Endometrium (tissue), 2 donors: ENCODE measurements at regions not wholly inside any gene's neighbourhood (a gene's known extent, or its start where the extent isn't known, plus 50 kb on each side); places are given as distances from the start of the nearest gene placed in this dataset.
"Not testable (repeated sequence)": the region's sequence is repeated elsewhere in the genome, so short reads cannot be mapped to it uniquely, and the experiment has no call there.

Experiments used
- FAIRE-seq: peaks from 2 replicates; lab custom pipeline; 2012; peaks lifted over from hg19 to GRCh38; lab: Jason Lieb, UNC
- donor health status: control.
- donor health status: control.

DNA sequence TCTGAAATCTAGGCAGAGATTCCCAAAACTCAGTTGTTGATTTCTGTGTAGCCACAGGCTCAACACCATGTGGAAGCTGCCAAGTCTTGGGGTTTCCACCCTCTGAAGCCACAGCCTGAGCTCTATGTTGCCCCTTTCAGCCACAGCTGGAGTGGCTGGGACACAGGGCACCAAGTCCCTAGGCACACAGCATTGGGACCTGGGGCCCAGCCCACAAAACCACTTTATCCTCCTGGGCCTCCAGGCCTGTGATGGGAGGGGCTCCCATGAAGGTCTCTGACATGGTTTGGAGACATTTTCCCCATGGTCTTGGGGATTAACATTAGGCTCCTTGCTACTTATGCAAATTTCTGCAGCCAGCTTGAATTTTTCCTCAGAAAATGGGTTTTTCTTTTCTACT, 186.0 kb upstream of the SPOPL start:
- not testable (repeated sequence) for FAIRE-seq

DNA sequence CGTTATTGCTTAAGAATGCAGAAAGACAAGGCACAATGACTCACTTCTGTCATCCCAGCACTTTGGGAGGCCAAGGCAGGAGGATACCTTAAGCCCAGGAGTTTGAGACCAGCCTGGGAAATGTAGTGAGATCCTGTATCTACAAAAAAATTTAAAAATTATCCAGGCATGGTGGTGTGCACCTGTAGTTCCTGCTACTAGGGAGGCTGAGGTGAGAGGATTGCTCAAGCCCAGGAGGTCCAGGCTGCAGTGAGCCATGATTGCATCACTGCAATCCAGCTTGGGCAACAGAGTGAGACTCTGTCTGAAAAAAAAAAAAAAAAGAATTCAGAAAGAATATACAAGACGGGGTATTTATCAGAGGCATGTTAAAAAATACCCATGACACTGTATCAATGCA, 182.0 kb upstream of the SPOPL start:
- FAIRE-seq, result no peak

GRCh38 chr2:138321458-138321857, 180.1 kb upstream of the SPOPL start:
- no peak for FAIRE-seq

GRCh38 chr2:138323382-138324067, 178.0 kb upstream of the SPOPL start:
- no peak for FAIRE-seq

DNA sequence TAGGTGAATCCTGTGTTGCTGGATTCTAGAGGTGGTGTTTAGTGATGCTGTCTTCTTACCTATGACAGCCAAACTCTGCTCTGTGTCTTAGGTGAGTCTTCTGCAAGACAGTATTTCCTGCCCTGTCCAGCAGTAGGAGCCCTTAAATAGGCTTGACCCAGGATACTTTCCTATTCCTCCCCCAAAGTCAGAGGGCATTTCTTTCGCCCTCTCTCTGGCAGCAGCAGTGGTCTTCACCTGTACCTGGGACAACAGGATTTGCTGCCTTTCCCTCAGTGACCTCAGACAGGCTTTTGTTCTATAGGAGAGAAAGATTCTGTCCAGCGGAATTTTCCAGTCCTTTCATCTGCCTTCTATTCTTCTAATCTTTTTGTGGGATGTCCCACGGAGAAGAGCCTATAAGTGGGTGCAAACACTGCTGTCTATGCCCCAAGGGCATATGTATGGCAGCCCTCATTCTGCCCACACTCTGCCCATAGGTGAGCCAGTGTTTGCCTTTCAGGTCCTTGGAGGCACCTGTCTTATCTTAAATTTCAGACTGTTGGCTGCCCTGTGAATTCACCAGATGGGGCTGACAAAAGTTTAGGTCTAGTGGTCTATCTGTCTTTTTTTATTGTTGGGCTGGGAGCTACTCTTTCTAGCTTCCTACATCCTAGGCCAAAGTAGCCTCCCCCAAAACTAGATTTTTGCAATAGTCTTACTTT, 177.3 kb upstream of the SPOPL start:
- no peak for FAIRE-seq

DNA sequence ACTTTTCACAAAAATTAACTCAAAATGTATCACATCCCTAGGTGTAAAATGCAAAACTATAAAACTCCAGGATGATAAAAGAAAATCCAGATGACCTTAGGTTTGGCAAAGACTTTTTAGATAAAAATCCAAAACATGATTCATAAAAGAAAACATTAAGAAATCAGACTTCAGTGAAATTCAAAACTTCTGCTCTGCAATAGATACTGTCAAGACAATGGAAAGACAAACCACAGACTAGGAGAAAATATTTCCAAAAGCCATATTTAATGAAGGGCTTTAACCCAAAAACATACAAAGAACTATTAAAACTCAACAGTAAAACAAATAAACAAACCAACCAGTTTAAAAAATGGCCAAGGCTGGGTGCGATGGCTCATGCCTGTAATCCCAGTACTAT, 173.6 kb upstream of the SPOPL start:
- FAIRE-seq, result peak; percentile 67

- no peak for FAIRE-seq
Observed at GRCh38 chr2:138329162-138329561, 172.4 kb upstream of the SPOPL start.

GRCh38 chr2:138329591-138329990, 172.0 kb upstream of the SPOPL start:
- FAIRE-seq, result no peak

DNA sequence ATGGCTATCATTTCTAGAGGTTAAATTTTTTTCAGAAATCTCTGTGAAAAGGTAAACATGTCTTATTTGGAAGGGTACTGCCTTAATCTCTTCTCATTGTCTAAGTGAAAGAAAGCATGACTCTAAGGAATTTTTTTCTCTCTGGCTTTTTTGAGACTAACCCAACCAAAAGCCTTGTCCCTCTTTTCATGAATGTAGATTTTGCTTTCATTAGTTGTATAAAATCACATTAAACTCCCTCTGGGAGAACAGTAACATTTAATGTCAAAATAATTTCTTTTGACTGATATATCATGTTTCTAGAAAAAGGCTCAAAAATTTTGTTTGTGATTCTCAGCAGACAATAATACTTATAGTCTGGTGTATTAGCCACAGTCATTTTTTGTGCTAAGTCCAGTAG, 168.4 kb upstream of the SPOPL start:
- no peak for FAIRE-seq

GRCh38 chr2:138333677-138334076, 167.9 kb upstream of the SPOPL start:
- no peak for FAIRE-seq

DNA sequence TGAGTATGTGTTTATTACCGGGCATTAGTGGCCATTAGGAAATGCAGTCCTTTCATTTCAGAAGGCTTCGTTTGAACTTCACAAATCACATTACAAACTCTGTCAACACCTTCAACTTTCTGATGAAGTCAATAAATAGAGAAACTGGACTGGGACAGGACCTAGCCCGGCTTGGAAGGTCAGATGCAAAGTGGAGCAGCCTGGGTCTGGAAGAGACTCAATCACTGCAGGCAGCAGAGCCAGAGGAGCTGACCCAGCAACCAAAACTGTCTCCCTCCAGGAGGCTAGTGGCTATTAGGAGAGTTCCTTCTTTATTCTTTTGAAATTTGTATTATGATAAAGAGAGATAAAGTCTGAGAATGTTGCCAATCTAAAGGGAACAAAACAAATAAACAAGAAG, 167.2 kb upstream of the SPOPL start:
- no peak for FAIRE-seq

- no peak for FAIRE-seq
Observed at GRCh38 chr2:138335036-138335435, 166.5 kb upstream of the SPOPL start.

DNA sequence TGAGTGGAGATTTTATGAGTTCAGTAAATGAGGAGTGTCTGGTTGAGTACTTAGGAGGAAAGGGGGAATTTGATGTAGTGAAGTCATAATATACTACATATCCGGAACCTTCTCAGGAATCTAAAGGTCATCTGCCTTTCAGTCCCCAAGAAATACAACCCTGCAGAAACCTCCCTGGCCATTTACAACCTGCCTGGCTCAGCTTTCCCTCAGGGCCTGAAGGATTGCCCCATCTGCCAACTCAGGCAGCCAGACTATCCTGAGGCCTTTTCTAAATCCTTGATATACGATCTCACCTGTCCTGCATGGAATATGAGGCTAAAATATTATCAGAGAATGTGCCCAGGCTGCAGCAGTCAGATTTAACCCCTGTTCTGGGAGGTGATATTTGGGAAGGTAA, 165.4 kb upstream of the SPOPL start:
- no peak for FAIRE-seq

DNA sequence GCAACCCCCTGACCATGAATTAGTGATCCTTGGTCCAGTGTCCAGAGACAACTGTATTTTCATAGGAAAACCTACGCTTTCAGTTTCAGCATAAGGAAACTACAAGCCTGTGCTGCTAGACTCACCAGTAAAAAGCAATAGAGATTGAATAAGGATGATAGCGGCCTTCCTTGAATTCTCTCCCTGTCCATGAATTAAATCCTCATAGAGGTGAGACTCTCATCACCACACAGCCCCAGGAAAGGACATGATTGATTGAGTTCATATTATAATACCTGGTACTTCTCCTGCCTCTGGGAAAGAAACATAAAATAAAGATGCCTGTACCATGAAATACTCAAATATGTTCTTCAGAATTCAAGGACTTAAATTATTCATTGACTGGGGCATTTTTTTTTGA, 146.3 kb upstream of the SPOPL start:
- no peak for FAIRE-seq

DNA sequence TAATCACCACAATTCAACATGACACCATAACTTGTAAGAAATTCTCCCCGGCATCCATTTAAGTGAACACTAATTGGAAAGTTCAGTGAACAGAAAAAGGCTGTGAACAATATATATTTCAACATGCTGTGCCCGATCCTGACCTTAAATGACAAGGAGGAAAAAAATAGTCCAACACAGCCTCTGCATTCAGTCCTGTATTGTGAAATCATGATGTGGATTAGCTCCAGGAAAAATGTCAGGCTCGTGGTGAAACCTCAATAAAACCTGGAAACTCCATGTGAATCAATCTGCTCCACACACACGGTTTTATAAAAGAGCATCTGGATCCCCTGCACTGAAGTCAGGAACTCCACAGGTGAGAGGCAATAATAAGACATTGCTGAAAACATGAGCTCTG, 145.4 kb upstream of the SPOPL start:
- no peak for FAIRE-seq

GRCh38 chr2:138359532-138359931, 142.0 kb upstream of the SPOPL start:
- FAIRE-seq, result no peak

GRCh38 chr2:138364554-138365162, 136.9 kb upstream of the SPOPL start:
- FAIRE-seq, result peak; percentile 99

- FAIRE-seq, result no peak
Observed at GRCh38 chr2:138365581-138365980, 136.0 kb upstream of the SPOPL start.

DNA sequence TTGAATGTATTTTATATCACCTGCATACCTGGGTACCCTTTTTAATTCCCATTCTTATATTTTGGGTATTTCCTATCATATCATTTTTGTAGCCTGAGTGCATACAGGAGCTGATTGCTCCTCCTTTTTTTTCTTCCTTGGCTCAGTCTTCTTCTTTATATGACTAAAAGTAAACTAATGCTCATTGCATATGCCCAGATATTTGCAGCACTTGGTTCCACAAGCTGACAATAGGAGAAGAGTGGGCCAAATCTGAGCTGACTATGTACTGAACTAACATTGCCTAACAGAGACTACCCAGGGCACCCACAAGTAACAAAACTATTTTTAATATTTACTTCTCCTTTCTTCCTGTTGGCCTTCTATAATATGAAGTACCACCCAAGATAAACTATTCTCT, 131.7 kb upstream of the SPOPL start:
- FAIRE-seq, result no peak

DNA sequence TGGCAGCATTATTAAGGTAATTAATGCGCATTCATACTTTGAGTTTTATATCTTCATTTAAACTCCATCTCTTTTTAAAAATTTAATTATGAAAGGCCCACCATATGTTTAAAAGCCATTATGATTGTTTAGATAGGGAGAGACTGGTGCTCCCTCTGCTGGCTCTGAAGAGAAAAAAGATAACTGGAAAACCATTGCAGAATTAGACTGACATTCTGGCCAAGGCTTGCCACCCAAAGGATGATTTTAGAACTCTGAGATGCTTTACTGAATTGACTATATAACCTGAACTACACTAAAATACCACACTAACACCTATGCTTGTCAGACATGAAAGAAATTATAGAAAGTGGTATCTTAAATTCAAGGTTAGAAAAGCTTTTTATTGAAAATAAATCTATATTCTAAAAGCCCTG, 127.6 kb upstream of the SPOPL start:
- FAIRE-seq, result peak; percentile 41

- no peak for FAIRE-seq
Observed at GRCh38 chr2:138381373-138381772, 120.2 kb upstream of the SPOPL start.

DNA sequence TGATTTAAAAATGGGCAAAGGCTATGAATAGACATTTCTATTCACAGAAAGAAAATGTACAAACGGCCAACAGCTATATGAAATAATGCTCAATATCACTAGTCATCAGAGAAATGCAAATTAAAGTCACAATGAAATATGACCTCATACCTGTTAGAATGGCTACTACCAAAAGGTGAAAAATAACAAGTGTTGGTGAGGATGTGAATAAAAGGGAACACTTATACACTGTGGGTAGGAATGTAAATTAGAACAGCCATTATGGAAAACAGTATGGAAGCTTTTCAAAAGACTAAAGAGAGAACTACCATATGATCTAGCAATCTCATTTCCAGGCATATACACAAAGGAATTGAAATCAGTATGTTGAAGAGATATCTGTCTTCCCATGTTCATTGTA, 118.9 kb upstream of the SPOPL start:
- FAIRE-seq, result no peak

DNA sequence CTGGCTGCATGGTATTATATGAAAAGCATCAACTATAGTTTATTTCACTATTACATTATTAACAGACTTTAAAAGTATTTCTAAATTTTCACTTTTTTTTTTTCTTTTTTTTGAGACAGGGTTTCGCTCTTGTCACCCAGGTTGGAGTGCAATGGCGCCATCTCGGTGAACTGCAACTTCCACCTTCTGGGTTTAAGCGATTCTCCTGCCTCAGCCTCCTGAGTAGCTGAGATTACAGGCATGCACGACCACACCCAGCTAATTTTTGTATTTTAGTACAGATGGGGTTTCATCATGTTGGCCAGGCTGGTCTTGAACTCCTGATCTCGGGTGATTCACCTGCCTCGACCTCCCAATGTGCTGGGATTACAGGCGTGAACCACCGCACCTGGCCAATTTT, 115.4 kb upstream of the SPOPL start:
- FAIRE-seq, result not testable (repeated sequence)

- FAIRE-seq, result no peak
Observed at GRCh38 chr2:138389063-138389462, 112.5 kb upstream of the SPOPL start.
